NCI-H2196 treated with DMSO at 0.1 percent for 48 hours (cell line): ENCODE measurements at regions not wholly inside any gene's neighbourhood (a gene's known extent, or its start where the extent isn't known, plus 50 kb on each side); places are given as distances from the start of the nearest gene placed in this dataset.
A peak's percentile ranks its signal among the peaks of the same experiment; 100 is the strongest.

Source experiments
- DNase-seq: peaks from one replicate; lab custom pipeline; 2025; ENCODE audit not compliant: unreplicated experiment; lab: John Stamatoyannopoulos, UW

DNA sequence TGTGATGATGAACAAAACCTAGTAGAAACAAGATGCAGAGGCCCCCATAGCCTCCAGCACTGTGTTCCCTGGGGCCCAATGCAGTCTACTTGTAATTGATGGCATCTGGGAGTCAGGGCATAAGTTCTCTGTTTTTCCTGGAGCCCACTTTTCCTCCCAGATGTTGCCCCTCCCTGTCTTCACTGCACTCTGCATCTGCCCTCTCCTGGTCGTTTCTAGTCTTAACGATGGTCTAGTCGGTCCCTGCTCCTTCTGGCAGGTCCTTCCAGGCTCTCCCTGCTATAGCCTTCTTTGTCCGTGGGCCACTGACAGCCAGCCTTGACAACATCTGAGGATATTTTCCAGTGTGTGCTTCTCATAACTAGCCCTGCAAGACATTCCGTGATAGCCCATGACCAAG is 208.3 kb downstream of the GXYLT1 start:
- no peak for DNase-seq

DNA sequence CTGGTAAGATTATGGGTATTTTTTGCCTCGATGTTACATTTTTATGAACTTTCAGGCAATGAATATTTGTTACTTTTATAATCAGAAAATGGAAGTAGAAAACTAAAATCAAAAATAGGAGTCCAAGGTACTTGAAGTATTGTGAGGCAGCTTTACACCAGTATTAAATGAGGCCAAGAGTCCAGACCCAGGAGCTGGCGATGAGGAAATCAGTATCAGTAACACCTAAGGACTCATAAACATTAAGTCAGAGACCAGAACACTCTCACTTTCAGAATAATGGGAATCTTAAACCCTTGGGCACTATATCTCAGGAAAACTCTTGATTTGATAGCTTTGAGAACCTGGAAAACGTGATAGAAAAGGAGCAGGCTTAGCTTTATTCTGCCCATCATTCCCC is 208.8 kb downstream of the GXYLT1 start:
- DNase-seq, result no peak

DNA sequence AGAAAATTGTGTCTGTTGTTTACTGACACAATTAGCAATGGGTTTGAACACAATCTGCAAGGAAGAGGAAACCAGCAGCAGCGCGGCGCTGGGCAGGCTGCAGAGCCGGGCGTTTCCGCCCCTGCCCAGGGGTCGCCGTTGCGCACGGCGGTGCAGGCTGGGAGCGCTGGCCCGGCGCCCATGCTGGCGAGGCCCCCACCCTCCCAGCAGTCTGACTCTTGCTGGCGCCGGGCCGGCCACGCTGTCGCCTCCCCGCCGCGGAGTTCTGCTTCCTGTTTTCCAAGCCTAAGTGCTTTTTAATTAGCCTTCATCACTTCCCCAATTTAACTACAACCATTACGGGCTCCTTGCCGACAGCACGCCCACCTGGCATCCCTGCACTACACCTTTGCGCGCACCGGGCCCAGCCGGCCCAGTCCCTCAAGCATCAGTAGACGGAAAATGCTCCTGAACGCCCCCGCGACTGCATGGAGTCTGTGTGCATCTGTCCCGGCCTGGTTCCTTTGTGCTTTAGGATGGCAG is 212.1 kb downstream of the GXYLT1 start:
- peak; percentile 41 for DNase-seq

DNA sequence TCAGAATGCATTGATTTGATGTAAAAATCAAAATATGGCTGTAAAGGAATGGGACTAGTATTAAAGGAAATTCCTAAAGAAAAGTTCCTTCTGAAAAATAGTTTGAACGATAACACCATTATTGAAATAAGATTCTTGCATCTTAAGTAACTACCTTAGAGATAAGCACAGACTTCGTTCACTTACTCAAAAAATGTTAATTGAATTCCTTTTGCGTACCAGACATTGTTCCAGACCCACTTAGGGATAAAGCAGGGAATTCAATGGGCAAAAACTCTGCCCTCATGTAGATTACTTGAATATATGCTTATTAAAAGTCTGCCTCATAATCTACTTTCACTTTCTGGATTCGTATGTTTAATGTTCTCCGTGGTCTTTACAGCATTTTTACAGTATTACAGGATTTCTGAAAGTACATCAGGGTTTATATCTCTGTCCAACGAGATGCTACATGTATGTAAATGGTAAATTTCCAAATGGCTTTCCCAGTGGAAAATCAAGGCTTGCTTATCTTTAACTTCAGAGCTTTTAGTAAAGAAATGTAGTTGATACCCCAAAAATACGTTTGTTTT is 213.7 kb downstream of the GXYLT1 start:
- DNase-seq, result no peak

DNA sequence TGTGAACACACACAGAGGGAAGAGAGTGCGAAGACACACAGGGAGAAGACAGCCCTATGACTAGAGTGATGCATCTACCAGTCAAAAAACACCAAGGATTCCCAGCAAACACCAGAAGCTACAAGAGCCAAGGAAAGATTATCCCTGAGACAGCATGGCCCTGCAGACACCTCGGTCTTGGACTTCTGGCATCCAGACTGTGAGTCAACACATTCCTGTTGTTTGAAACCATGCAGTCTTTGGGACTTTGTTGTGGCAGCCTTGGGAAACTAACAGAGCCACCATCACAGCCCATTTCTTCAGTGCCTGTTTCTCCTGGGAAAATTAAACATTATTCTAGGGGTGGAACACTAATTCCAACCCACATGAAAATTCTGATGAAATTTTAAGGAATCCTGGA is 220.6 kb downstream of the GXYLT1 start:
- DNase-seq, result no peak

DNA sequence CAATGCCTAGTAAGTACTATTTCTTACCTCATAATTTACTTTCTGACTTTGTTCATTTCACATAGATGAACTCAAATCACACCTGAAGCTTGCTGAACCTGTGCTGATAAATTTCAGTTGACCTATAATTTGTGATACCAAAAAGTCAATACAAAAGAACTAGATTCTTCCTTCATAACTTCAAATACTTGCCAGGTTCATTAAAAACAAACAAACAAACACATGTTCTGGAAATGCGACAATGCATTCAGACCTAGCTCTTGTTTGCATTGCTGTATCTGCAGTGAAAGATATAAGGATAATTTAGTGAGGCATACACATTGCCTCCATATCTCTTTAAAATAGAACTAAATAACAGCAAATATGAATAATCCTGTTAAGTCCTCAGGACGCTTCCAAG is 221.3 kb downstream of the GXYLT1 start:
- DNase-seq, result no peak

DNA sequence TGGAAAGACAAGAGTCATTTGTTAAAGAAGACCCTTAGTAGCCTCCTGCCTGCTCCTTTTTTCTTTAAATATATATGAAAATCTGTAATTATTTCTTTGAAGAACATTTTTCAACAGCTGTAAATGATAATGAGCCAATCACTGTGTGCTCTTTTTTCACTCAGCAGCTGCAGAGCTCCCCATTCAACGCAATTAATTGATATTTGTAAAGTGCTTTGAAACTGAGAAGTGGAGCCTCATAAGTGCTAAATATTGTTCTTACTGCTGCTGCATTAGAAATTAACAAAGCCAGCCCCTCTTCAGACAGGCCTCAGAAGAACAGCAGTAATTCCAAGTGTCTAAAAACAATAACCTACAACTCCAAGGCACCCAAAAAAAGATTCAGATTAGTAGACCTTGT is 224.3 kb downstream of the GXYLT1 start:
- DNase-seq, result no peak

DNA sequence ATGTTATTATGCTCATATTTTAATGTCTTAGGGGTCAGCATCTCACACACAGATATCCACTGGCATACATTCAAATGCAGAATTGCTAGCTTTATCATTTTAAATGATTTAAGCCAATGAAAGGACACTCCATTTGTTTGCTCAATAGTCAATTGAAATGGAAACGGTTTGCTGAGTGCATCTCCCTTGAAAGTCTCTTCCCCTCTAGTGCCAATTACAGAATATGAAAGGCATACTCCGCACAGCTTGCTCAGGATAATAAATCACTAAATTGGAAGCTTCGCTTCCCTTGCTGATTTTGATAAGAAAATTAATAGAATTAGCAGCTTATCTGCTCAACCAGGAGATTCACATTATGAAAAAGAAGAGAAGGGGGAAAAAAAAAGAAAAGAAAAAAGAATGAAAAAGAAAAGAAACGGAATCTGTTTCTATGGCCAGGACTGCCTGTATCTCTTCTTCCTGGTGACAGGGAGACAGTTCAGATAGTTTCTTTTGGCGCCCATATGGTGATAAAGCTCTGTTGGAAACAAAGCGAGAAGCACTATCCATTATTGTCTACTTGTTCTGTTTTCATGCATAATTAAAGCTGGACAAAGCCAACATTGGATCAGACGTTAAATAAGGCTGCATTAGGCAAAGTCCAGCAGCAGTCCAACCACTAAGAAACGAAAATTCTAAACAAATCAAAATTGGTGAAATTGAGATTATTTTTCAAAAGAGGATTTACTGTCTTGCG is 225.0 kb downstream of the GXYLT1 start:
- DNase-seq, result no peak

DNA sequence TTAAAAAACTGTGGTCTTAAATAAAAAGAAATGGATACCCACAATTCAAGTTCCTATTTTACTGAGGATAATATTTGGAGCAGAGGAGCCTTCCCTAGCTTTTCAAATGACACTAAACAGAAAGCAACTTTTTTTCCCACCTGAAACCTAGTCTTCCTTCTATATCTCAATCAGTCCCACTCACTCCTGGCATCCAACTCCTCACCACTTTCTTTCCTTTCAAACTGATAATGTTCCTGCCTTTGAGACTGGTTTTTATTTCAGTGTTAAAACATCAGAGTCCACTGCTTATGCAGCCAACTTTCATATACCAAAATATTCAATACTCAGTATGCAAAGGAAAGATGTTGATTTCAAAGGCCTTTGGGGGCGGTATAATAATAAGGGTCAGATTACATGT is 225.6 kb downstream of the GXYLT1 start:
- no peak for DNase-seq

DNA sequence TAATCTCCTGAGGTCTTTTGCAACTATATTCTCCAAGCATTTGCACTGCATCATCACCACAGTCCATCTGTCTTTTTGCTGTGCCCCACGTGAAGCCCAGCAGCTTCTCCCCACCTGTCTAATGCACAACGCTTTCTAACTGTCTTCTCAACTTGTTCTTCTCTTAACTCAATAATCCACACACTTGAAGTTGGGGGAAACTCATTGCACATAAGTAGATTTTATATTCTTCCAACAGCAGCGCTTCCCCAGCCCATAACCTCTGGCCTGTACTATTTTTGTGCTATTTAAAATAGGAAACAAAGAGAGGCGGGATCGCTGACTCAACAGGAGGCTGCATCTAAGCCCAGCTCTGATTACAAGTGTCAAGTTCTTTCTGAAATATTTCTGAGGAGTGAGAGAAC is 226.7 kb downstream of the GXYLT1 start:
- no peak for DNase-seq

DNA sequence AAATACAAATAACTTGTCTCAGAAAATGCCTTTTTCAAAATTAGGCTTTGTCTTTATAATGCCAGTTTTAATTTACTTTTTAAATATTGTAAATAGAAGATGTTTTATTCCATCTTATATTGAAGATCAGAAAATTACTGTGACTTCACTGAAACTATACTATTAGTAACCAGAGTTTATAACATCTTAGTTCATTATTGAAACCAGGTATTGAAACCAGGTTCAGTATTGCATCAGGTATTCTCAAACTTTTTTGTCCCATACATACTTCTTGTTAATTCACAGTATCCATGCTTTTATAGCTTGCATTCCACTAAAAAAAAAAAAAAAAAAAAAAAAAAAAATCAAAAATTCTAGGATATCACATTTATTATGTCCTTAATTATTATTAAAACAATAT is 227.5 kb downstream of the GXYLT1 start:
- DNase-seq, result no peak

DNA sequence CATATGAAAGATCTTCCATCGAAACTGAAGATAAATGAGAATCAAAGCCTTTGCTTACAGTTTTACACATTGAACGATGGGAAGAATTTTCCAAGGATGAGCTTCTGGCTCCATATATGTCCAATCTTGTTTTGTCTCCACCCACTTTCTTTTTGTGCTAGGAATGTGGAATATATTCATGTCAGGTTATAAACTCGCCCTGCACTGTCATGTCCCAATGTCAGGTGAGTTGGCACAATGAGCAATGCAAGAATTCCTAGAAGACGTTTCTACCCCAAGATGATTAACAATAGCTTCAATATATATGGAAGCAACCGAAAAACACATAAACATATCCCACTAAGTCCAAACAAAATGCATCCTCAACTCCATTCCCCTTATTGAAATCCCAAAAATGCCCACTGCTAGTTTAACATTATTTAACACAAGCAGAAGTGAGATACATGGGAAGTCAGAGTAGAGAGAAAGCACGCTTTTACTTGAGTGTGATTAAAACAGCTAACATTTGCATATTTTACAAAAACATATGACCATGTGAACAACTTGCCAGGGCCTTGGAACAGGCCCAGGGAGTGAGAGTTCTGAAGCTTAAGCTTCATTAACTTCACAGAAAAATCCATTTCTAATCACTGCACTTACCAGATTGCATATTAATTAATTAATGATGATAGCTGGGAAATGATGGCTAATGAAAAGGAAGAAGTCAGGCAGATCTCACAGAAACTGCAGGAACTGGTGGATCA is 233.9 kb downstream of the GXYLT1 start:
- no peak for DNase-seq

DNA sequence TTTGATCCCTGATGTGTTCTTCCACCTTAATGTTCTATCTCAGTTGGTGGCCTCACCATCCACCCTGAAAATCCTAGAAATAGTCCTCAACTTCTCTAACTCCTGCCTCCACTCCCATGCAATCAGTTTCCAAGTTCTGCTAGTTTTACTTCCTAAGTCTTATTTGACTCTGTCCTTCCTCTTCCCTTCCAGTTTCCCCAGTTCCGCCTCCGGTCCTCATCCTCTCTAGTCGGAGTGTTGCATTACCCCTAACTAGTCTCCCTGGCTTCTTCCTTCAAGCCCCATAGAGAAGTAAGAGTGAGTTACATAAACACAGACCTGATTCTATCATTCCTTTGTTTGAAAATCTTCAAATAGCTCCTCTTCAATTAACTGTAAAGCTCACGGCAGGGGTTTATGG is 236.5 kb downstream of the GXYLT1 start:
- no peak for DNase-seq

DNA sequence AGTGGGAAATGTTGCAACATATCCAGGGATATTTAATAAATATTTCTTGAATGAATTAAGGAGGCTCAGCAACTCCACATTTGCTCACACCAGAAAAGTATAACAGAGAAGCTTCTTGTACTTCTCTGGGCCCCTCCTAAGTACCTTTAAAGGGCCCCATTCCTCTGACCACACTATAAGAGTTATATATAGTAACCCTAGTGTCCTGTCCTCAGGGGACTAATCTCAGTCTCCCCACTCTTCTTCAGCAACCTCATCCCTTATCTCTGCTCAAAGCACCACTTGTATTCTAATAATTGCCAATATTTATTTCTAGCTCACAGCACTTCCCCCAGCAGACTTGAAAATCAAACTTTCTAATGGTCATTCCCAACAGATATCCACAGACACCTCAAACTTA is 237.1 kb downstream of the GXYLT1 start:
- no peak for DNase-seq

DNA sequence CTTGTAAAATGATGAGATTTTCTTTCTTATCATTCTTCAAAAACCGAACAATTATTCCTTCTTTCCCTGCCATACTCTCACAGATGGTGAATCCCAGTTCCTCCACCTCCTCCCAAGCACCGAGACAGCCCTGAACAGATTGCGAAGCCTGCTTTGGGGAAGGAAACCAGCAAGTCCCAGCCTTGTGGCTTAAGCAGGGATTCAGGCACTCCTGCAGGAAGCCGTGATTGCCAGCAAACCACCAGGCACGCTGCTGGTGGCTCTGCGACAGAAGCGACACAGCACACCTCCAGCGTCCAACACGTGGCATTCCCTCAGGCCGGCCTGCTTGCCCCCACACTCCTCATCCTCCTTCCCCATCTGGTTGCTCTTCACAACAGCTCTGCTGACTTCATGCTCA is 237.7 kb downstream of the GXYLT1 start:
- no peak for DNase-seq

DNA sequence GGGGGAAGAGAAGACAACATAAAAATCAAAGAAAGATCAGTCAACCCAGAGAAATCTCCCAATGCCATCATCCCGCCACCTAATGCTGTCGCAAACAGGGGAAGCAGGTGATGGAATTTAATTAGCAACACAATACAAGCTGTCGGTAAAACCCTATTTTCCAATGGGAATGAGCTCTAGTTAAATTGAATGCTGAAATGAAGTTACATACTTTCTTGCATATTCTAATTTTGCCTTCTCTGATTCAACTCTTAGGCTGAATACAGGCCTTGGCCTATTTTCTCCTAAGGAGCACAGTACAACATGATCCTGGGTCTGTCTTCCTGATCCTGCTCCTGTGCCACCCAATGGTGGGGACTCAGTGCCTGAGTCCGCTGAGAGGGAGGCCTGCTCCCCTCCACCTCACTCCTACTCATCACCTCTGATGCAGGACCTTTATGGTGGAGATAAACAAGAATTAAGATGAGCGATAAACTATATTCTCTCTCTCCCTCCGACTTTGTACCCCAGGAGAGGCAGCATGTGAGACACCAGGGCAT is 238.8 kb downstream of the GXYLT1 start:
- no peak for DNase-seq

DNA sequence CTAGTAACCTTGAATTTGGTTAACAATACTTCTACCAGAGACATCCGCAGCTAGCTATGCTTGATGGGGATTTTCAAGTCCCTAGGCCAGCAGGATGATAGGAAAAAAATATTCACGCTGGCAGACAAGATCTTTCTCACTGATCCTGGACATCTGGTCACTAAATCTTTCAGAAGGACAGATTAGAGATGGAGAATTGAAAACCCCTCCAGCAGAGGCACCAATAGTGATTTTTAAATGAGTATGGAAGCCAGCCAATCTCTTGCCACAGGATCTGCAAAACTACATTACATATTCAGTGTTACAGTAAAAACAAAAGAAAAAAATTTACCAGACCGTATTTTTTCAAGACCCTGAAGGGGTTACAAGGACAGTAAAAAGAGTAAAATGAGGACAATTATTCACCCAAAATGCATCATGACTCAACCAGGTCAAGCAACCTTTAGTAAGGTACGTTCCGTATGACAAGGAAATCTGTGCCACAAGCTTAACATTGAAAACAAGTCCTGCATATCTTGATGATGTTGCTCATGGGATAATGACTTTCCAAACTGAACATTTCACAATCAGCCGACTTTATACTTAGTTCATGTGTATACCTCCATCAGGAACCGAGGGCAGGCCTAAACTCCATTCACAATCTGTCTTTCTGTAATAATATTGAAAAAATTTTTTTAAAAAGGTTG is 239.5 kb downstream of the GXYLT1 start:
- no peak for DNase-seq

DNA sequence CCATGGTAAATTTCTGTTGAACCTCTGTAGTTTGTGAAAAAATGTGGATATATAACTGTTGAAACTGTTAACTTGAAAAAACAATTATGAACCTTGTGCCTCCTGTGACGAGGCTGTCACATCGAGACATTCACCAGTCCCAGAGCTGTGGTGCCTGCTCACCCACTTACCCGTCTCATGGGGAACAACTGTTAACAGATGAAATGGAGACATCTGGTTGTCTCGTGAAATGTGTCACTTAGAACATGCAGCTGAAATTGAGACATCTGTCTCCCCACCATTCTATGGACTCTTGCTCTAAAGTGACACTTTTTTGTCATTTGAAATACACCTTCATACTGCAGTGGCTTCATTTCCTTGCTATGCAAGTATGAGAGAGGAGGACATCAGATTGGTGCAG is 240.6 kb downstream of the GXYLT1 start:
- no peak for DNase-seq

DNA sequence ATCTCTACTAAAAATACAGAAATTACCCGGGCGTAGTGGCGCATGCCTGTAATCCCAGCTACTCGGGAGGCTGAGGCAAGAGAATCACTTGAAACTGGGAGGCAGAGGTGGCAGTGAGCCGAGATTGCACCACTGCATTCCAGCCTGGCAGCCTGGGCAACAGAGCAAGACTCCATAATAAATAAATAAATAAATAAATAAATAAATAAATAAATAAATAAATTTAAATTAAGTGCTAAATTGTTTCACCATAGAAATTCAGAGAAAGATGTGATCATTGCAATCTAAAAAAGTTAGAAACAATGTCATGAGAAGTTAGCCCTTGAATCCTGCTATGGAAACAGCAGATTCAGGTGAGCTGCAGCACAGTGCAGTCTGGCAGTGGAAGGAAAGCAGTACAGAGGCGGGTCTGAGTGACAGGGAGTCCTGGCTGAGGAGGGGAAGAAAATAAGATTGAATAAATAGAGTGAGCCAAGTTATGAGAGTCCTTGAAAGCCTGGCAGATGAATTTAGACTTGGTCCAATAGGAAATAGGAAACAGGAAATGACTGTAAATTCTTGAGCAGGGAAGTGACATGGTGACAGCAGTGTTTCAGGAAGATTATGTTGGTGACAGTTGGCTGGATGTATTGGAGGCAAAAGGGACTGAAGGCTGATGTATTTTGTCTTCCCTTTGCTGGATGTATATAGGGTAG is 241.5 kb downstream of the GXYLT1 start:
- DNase-seq, result no peak

DNA sequence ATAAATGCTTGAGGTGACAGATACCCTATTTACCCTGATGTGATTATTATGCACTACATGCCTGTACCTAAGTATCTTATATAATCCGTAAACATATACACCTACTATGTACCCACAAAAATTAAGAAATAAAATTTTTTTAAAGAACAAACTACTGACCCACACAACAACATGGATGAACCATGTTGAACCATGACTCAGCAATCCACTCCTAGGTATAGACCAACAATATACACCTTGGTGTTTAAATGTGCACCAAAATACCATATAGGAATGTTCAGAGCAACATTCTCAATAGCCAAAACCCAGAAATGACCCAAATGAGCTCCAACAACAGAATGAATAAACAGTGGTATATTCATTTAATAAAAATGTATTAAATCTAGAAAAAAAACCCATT is 245.1 kb downstream of the GXYLT1 start:
- no peak for DNase-seq

DNA sequence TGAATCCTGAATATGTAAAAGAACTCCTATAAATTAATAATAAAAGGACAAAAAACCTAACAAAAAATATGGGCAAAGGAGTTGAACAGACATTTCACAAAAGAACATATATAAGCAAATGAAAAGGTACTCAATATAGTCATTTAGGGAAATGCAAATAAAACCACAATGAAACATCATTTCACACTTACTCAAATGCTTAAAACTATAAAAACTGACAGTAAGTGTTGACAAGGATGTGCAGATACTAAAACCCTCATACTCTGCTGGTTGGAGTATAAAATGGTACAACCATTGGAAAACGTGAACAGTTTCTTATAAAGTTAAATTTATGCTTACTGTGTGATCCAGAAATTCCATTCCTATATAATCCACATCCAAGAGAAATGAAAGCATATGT is 247.1 kb downstream of the GXYLT1 start:
- DNase-seq, result no peak
